Lower leg skin (tissue), 3 donors: ENCODE measurements at regions not wholly inside any gene's neighbourhood (a gene's known extent, or its start where the extent isn't known, plus 50 kb on each side); places are given as distances from the start of the nearest gene placed in this dataset.

Experiments
- POLR2A ChIP-seq, 2 donors: fragments of 450-650 bp; IDR thresholded peaks; one replicate each; pipeline ENCODE4 v1.6.1; 2016 to 2017; ENCODE audit warnings: antibody characterized with exemption in 2 of 2, mild to moderate bottlenecking in 1 of 2, moderate library complexity in 1 of 2
- TF ChIP-seq, protein P1 (sequence below), 3 donors: fragments of 450-650 bp; IDR thresholded peaks; one replicate each; pipeline ENCODE4 v1.5.1; 2016; ENCODE audit warnings: antibody characterized with exemption in 3 of 3, mild to moderate bottlenecking in 3 of 3, moderate library complexity in 2 of 3

GRCh38 chr16:9257843-9258242, 166.4 kb downstream of the HAPSTR1 start:
- TF ChIP-seq, protein P1, sequence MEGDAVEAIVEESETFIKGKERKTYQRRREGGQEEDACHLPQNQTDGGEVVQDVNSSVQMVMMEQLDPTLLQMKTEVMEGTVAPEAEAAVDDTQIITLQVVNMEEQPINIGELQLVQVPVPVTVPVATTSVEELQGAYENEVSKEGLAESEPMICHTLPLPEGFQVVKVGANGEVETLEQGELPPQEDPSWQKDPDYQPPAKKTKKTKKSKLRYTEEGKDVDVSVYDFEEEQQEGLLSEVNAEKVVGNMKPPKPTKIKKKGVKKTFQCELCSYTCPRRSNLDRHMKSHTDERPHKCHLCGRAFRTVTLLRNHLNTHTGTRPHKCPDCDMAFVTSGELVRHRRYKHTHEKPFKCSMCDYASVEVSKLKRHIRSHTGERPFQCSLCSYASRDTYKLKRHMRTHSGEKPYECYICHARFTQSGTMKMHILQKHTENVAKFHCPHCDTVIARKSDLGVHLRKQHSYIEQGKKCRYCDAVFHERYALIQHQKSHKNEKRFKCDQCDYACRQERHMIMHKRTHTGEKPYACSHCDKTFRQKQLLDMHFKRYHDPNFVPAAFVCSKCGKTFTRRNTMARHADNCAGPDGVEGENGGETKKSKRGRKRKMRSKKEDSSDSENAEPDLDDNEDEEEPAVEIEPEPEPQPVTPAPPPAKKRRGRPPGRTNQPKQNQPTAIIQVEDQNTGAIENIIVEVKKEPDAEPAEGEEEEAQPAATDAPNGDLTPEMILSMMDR (IDR thresholded peaks at IDR 0.05) = no peak
- no peak for TF ChIP-seq POLR2A (IDR thresholded peaks at IDR 0.05)
